Adipocyte (in vitro differentiated cells): ENCODE measurements at regions not wholly inside any gene's neighbourhood (a gene's known extent, or its start where the extent isn't known, plus 50 kb on each side); places are given as distances from the start of the nearest gene placed in this dataset.
"Not testable (repeated sequence)": the region's sequence is repeated elsewhere in the genome, so short reads cannot be mapped to it uniquely, and the experiment has no call there.

Experiments used
- DNase-seq: peaks from one replicate; pipeline ENCODE4 v3.0.0-alpha.2; 2015; ENCODE audit warnings: low read depth
- H3K27me3 ChIP-seq: replicated peaks from 2 replicates; pipeline ENCODE4 v1.7.0; 2013; ENCODE audit warnings: mild to moderate bottlenecking, low read length, moderate library complexity; ENCODE audit not compliant: control insufficient read depth, insufficient read depth
- H3K36me3 ChIP-seq: 2 replicates; pipeline ENCODE4 v1.7.0; 2013; ENCODE audit warnings: low read length, mild to moderate bottlenecking, moderate library complexity; ENCODE audit not compliant: control insufficient read depth, insufficient read depth, severe bottlenecking
- H3K4me1 ChIP-seq: 2 replicates; pipeline ENCODE4 v1.7.0; 2013; ENCODE audit warnings: mild to moderate bottlenecking, low read length, moderate library complexity; ENCODE audit not compliant: control insufficient read depth, insufficient read depth
- H3K4me3 ChIP-seq: 2 replicates; pipeline ENCODE4 v1.7.0; 2013; ENCODE audit warnings: mild to moderate bottlenecking, low read length, moderate library complexity
- H3K9ac ChIP-seq: 2 replicates; pipeline ENCODE4 v1.7.0; 2013; ENCODE audit warnings: mild to moderate bottlenecking, low read length, moderate library complexity
- H3K9me3 ChIP-seq: 2 replicates; pipeline ENCODE4 v1.7.0; 2013; ENCODE audit warnings: mild to moderate bottlenecking, low read length, moderate library complexity; ENCODE audit not compliant: control insufficient read depth

- no peak overlapping the region for H3K9ac ChIP-seq
- H3K4me1 ChIP-seq = no peaks in the 10 kb centered on the region
- no peak overlapping the region for H3K4me3 ChIP-seq
- H3K9me3 ChIP-seq = peaks cover under 1% of the 10 kb centered on the region
- DNase-seq = no peak
- H3K27me3 ChIP-seq = peaks cover 16% of the 10 kb centered on the region
- H3K36me3 ChIP-seq = no peaks in the 10 kb centered on the region
Measured at GRCh38 chr1:29550119-29550841, 314.0 kb downstream of the PTPRU start.

- peaks cover 16% of the 10 kb centered on the region for H3K27me3 ChIP-seq
- H3K4me1 ChIP-seq = not testable (repeated sequence)
Measured at GRCh38 chr1:29549728-29550118, 313.4 kb downstream of the PTPRU start.

GRCh38 chr1:29549001-29549400, 312.7 kb downstream of the PTPRU start:
- H3K9me3 ChIP-seq = peaks cover 9% of the 10 kb centered on the region
- H3K27me3 ChIP-seq = peaks cover 16% of the 10 kb centered on the region
- H3K4me1 ChIP-seq = no peaks in the 10 kb centered on the region
- H3K9ac ChIP-seq = no peak overlapping the region
- H3K36me3 ChIP-seq = no peaks in the 10 kb centered on the region
- DNase-seq = no peak
- H3K4me3 ChIP-seq = no peak overlapping the region

More at GRCh38 chr1:29549728-29550118, 313.4 kb downstream of the PTPRU start:
- H3K9me3 ChIP-seq, H3K9ac ChIP-seq, H3K4me3 ChIP-seq, DNase-seq, H3K36me3 ChIP-seq: not testable (repeated sequence)

- no peaks in the 10 kb centered on the region for H3K4me1 ChIP-seq
- H3K4me3 ChIP-seq = no peak overlapping the region
- H3K36me3 ChIP-seq = no peaks in the 10 kb centered on the region
- no peak for DNase-seq
- peaks cover 9% of the 10 kb centered on the region for H3K9me3 ChIP-seq
- H3K9ac ChIP-seq = no peak overlapping the region
- peaks cover 16% of the 10 kb centered on the region for H3K27me3 ChIP-seq
Measured at GRCh38 chr1:29548091-29548490, 311.8 kb downstream of the PTPRU start.

GRCh38 chr1:29547300-29547699, 311.0 kb downstream of the PTPRU start:
- Histone ChIP-seq H3K27me3 (peaks cover 16% of the 10 kb centered on the region), H3K9me3 (peaks cover 9% of the 10 kb centered on the region), H3K4me3 (no peak overlapping the region), H3K4me1 (no peaks in the 10 kb centered on the region), H3K9ac (no peak overlapping the region), H3K36me3 (no peaks in the 10 kb centered on the region)
- DNase-seq = no peak

GRCh38 chr1:29546496-29546895, 310.2 kb downstream of the PTPRU start:
- no peaks in the 10 kb centered on the region for H3K4me1 ChIP-seq
- no peak for DNase-seq
- no peak overlapping the region for H3K4me3 ChIP-seq
- H3K36me3 ChIP-seq = no peaks in the 10 kb centered on the region
- H3K27me3 ChIP-seq = peaks cover 16% of the 10 kb centered on the region
- H3K9me3 ChIP-seq = peaks cover 9% of the 10 kb centered on the region
- H3K9ac ChIP-seq = no peak overlapping the region

- Histone ChIP-seq H3K9ac (no peak overlapping the region), H3K36me3 (no peaks in the 10 kb centered on the region), H3K4me1 (no peaks in the 10 kb centered on the region), H3K9me3 (peaks cover 9% of the 10 kb centered on the region), H3K27me3 (peaks cover 9% of the 10 kb centered on the region), H3K4me3 (no peak overlapping the region)
- DNase-seq = no peak
Measured at GRCh38 chr1:29544406-29544805, 308.1 kb downstream of the PTPRU start.

GRCh38 chr1:29543586-29543985, 307.3 kb downstream of the PTPRU start:
- Histone ChIP-seq H3K9me3 (peaks cover 9% of the 10 kb centered on the region), H3K36me3 (no peaks in the 10 kb centered on the region), H3K27me3 (peaks cover 11% of the 10 kb centered on the region), H3K9ac (no peak overlapping the region), H3K4me1 (no peaks in the 10 kb centered on the region), H3K4me3 (no peak overlapping the region)
- no peak for DNase-seq

- H3K9me3 ChIP-seq = peaks cover 9% of the 10 kb centered on the region
- no peak overlapping the region for H3K4me3 ChIP-seq
- no peak overlapping the region for H3K9ac ChIP-seq
- peaks cover 18% of the 10 kb centered on the region for H3K27me3 ChIP-seq
- no peak for DNase-seq
- no peaks in the 10 kb centered on the region for H3K4me1 ChIP-seq
- H3K36me3 ChIP-seq = no peaks in the 10 kb centered on the region
Measured at GRCh38 chr1:29542548-29542947, 306.2 kb downstream of the PTPRU start.

- H3K9ac ChIP-seq = no peak overlapping the region
- peaks cover 9% of the 10 kb centered on the region for H3K9me3 ChIP-seq
- H3K4me3 ChIP-seq = no peak overlapping the region
- DNase-seq = no peak
- H3K36me3 ChIP-seq = no peaks in the 10 kb centered on the region
- peaks cover 18% of the 10 kb centered on the region for H3K27me3 ChIP-seq
- H3K4me1 ChIP-seq = no peaks in the 10 kb centered on the region
Measured at GRCh38 chr1:29541631-29542030, 305.3 kb downstream of the PTPRU start.

- Histone ChIP-seq H3K27me3 (peaks cover 18% of the 10 kb centered on the region), H3K9me3 (peaks cover 10% of the 10 kb centered on the region), H3K4me1 (no peaks in the 10 kb centered on the region), H3K36me3 (no peaks in the 10 kb centered on the region), H3K9ac (no peak overlapping the region), H3K4me3 (no peak overlapping the region)
- DNase-seq = no peak
Measured at GRCh38 chr1:29540801-29541357, 304.6 kb downstream of the PTPRU start.

GRCh38 chr1:29539971-29540370, 303.6 kb downstream of the PTPRU start:
- H3K4me3 ChIP-seq = no peak overlapping the region
- no peaks in the 10 kb centered on the region for H3K36me3 ChIP-seq
- peaks cover 18% of the 10 kb centered on the region for H3K27me3 ChIP-seq
- no peaks in the 10 kb centered on the region for H3K4me1 ChIP-seq
- H3K9me3 ChIP-seq = peaks cover 13% of the 10 kb centered on the region
- no peak for DNase-seq
- no peak overlapping the region for H3K9ac ChIP-seq
